ENCODE measurements at regions not wholly inside any gene's neighbourhood (a gene's known extent, or its start where the extent isn't known, plus 50 kb on each side); places are given as distances from the start of the nearest gene placed in this dataset.
"Not testable (repeated sequence)": the region's sequence is repeated elsewhere in the genome, so short reads cannot be mapped to it uniquely, and the experiment has no call there.

DNA sequence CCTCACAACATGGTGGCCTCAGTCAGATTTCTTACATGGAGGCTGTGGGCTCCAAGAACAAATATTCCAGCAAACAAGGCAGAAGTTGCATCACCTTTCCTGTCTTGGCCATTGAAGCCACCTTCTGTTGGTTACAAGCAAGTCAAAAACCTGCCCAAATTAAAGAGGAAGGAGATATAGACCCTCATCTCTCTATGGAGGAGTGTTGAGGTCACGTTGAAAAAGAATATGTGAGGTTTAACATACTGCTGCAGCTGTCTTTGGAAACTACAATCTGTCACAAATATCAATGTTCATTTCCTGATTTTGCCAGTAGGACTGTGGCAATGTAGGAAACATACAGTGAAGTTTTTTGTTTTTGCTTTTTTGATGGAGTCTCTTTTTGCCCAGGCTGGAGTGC lies 211.4 kb downstream of the COPRS start:
- Histone ChIP-seq H3K27ac (no peak overlapping the region), H3K4me3 (no peak overlapping the region)
- DNase-seq (ENCODE audit: low spot score) = no peak
- TF ChIP-seq, protein P1, sequence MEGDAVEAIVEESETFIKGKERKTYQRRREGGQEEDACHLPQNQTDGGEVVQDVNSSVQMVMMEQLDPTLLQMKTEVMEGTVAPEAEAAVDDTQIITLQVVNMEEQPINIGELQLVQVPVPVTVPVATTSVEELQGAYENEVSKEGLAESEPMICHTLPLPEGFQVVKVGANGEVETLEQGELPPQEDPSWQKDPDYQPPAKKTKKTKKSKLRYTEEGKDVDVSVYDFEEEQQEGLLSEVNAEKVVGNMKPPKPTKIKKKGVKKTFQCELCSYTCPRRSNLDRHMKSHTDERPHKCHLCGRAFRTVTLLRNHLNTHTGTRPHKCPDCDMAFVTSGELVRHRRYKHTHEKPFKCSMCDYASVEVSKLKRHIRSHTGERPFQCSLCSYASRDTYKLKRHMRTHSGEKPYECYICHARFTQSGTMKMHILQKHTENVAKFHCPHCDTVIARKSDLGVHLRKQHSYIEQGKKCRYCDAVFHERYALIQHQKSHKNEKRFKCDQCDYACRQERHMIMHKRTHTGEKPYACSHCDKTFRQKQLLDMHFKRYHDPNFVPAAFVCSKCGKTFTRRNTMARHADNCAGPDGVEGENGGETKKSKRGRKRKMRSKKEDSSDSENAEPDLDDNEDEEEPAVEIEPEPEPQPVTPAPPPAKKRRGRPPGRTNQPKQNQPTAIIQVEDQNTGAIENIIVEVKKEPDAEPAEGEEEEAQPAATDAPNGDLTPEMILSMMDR (IDR thresholded peaks at IDR 0.05) = no peak

DNA sequence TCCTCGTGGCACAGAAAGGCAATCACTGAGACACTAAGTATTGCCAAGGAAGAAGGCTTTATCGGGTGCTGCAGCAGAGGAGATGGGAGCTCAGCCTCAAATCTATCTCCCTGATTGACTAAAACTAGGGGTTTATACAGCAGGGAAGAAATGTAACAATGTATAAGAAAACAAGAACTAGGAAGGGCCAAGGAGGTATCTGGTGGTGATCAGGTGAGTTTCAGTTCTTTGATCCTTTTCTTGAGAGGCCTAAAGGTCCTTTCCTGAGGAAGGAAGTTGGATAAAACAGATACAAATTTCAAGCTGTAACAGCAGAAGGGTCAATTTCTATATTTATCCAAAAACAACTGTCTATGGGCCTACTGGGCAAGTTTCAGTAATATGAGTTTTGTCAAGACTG lies 212.4 kb downstream of the COPRS start:
- no peak overlapping the region for H3K4me3 ChIP-seq
- TF ChIP-seq, protein P1 (IDR thresholded peaks at IDR 0.05) = no peak
- no peak for DNase-seq (ENCODE audit: low spot score)
- H3K27ac ChIP-seq = no peak overlapping the region

DNA sequence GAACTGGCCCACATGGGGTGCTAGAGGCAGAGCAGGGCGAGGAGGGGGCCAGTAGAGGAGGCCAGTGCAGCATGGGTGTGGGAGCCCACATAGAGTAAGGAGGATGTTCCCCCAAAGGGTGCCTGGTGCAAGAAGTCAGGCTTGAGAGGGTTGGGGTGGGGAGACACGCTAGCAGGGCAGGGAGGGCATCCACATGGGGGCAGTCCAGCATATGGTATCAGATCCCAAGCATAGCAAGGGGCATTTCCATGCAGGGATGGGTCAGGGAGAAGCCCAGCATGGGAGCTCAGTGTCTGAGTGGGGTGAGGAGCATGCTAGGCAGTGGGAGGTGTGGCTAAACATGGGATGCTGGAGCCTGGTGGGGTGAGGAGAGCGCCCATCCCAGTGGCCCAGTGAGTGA lies 213.7 kb downstream of the COPRS start:
- Histone ChIP-seq H3K4me3 (no peak overlapping the region), H3K27ac (no peak overlapping the region)
- DNase-seq (ENCODE audit: low spot score) = no peak
- TF ChIP-seq, protein P1 (IDR thresholded peaks at IDR 0.05) = no peak

DNA sequence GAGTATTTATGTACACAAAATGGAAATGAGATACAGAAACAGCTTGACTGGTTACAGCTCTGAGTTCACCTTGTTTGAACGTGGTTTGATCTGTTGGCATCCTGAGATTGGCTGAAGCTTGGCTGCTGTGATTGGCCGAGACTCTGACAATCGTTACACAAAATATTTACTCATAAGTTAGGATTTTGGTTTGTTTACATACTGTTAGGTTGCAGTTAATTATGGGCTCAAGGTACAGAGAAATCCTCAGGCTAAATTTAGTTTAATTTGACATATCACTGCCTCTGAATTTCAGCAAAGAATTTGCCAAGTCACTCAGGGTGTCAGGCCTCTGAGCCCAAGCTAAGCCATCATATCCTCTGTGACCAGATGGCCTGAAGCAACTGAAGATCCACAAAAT lies 227.3 kb downstream of the COPRS start:
- Histone ChIP-seq H3K4me3 (no peak overlapping the region), H3K27ac (no peak overlapping the region)
- no peak for DNase-seq (ENCODE audit: low spot score)
- TF ChIP-seq, protein P1 (IDR thresholded peaks at IDR 0.05) = no peak

DNA sequence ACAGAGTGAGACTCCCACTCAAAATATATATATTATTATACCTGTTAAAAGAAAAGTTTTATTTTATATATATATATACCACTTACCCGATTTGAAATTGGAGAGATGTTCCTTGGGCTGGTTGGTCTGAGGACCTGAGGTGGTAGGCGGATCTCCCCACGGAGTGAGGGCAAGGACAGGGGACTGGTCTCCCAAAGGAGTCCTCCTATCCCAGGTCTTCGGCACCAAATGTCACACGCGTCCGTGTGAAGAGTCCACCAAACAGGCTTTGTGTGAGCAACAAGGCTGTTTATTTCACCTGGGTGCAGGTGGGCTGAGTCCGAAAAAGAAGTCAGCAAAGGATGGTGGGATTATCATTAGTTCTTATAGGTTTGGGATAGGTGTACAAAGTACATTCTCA lies 228.2 kb downstream of the COPRS start:
- not testable (repeated sequence) for DNase-seq (ENCODE audit: low spot score); H3K27ac ChIP-seq; H3K4me3 ChIP-seq

DNA sequence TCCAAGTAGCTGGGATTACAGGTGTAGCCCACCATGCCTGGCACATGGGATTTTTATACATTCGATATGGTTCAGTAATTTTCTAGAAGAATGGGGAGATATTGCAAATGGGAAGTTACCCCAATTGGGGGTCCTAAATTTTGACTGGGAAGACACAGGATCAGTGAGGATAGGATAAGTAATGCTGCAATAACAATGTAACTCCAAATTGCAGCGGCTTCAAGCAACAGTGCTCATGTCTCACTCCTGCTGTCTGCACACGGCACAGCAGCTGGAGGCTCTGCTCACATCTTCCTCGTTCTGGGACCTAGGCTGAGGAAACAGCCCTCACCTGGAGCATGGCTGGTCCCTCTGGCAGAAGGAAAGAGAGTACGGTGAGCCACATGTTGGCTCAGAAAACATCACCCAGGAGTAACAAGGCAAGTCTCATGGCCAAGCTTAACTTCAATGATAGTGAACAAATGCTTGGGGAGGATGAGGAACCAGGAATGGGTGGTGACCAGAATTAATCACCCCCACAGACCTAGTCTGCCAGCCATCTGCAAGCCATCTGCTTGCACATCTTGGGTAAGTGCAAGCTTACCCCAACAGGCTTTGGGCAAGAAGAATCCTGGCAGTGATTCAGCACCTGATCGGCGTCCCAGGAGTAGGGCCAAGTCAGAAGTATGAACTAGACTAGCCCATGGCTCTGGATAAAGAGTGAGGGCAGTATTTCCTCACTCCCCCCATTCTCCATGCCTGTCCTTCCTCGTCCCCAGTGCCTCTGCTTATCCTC lies 229.2 kb downstream of the COPRS start:
- DNase-seq (ENCODE audit: low spot score) = no peak

DNA sequence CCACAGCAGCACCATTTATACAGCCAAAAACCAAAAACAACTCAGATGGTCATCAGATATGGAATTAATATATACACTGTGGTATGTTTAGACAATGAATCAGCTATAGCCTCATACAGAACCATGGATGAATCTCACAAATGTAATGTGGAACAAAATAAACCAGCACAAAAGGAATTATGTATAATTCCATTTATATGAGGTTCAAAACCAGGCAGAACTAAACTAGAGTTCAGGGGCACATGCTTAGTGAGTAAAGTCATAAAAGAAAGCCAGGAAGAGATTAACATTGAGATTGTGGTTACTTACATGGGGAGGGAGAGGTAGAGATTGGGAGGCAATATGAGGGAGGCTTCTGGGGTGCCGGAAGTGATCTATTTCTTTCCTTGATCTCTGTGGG lies 231.1 kb downstream of the COPRS start:
- TF ChIP-seq, protein P1 (IDR thresholded peaks at IDR 0.05) = no peak
- no peak overlapping the region for H3K27ac ChIP-seq
- H3K4me3 ChIP-seq = no peak overlapping the region
- DNase-seq (ENCODE audit: low spot score) = no peak

More for the DNA sequence above, 229.2 kb downstream of the COPRS start:
- H3K4me3 ChIP-seq = no peak overlapping the region
- H3K27ac ChIP-seq = no peak overlapping the region
- TF ChIP-seq, protein P1 (IDR thresholded peaks at IDR 0.05) = no peak
